Rectal smooth muscle tissue (tissue), 1 donor: ENCODE measurements at regions not wholly inside any gene's neighbourhood (a gene's known extent, or its start where the extent isn't known, plus 50 kb on each side); places are given as distances from the start of the nearest gene placed in this dataset.

Experiments used
- H3K27ac ChIP-seq: one replicate; pipeline ENCODE4 v1.7.0; 2013; ENCODE audit warnings: low read depth, low read length, inconsistent platforms
- H3K27me3 ChIP-seq: one replicate; pipeline ENCODE4 v1.7.0; 2013; ENCODE audit warnings: low read length; ENCODE audit not compliant: control insufficient read depth, insufficient read depth
- H3K36me3 ChIP-seq: one replicate; pipeline ENCODE4 v1.7.0; 2013; ENCODE audit warnings: low read length; ENCODE audit not compliant: control insufficient read depth, insufficient read depth
- H3K4me1 ChIP-seq: one replicate; pipeline ENCODE4 v1.7.0; 2013; ENCODE audit warnings: low read length; ENCODE audit not compliant: control insufficient read depth, insufficient read depth
- H3K4me3 ChIP-seq: one replicate; pipeline ENCODE4 v1.7.0; 2013; ENCODE audit warnings: low read length
- H3K9ac ChIP-seq: one replicate; pipeline ENCODE4 v1.7.0; 2013; ENCODE audit warnings: low read length

DNA sequence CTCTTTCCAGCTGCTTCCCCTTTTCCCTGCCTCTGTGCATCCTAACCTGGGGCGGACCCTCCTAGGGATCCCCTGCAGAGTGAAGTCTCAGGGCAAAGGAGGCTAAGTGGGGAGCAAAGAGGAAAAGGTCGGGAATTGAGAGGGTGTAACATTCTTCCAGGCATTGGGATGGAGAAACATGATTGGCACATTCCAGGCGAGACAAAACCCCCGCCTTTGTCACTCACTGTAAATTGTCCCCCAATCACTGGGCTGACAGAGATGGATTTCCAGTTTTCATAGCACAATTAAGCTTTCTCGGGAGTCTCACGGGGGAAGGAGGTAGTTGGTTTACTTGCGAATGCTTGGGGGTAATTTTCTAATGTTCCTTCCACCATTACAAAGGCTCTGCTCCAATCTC is 74.9 kb downstream of the MIAT start:
- Histone ChIP-seq H3K4me3 (no peak overlapping the region), H3K9ac (no peak overlapping the region), H3K4me1 (no peaks in the 10 kb centered on the region), H3K27ac (no peak overlapping the region), H3K36me3 (peaks cover 3% of the 10 kb centered on the region), H3K27me3 (no peaks in the 10 kb centered on the region)

DNA sequence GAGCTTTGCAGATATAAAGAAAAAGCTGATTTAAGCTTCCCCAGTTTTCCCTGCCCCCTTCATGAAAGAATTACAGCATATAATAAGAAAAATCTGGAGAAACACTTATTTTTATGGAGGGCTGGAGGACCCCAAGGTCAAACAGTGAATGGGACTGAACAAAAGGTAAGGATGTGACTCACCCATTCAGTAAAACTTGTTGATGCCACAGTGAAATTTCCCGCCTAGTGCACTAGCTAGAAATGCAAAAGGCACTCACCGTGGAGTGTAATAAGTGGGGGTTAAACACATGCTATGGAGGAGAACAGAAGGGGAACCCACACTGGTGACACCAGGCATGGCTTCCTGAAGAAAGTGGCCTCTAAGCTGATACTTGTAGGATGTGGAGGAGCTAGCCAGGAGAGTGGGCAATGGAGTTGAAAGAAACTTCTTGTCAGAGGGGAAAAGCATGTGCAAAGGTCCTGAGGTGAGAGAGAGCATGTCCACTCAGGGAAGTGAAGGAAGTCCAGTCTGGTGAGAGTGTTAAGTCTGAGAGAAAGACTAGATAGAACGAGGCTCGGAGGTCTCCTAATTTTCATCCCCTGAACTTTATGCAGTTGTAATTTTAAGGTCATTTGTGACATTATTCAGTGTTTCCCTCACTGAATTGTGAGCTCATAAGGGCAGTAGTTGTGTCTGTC is 77.1 kb downstream of the MIAT start:
- no peaks in the 10 kb centered on the region for H3K27me3 ChIP-seq
- H3K4me1 ChIP-seq = no peaks in the 10 kb centered on the region
- H3K27ac ChIP-seq = no peak overlapping the region
- no peak overlapping the region for H3K9ac ChIP-seq
- no peak overlapping the region for H3K4me3 ChIP-seq
- no peaks in the 10 kb centered on the region for H3K36me3 ChIP-seq

DNA sequence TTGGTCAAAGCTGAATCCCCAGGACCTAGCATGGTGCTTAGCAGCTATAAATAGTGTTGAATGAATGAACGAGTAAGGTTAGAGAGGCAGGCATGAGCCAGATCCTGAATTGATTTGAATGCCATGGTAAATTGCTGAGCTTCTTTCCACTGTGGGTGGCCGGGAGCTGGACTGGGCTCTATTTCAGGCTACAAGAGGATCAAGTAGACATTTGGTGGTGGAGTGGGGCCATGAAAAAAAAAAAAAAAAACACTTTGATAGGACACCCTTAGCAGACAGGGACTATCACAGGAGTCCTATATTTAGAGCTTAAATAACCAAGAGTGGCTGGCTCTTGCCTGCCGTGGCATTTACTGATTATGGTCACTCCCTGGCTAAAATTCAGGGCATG is 77.6 kb downstream of the MIAT start:
- no peak overlapping the region for H3K27ac ChIP-seq
- H3K9ac ChIP-seq = no peak overlapping the region
- H3K4me1 ChIP-seq = no peaks in the 10 kb centered on the region
- H3K36me3 ChIP-seq = no peaks in the 10 kb centered on the region
- H3K27me3 ChIP-seq = no peaks in the 10 kb centered on the region
- H3K4me3 ChIP-seq = no peak overlapping the region

DNA sequence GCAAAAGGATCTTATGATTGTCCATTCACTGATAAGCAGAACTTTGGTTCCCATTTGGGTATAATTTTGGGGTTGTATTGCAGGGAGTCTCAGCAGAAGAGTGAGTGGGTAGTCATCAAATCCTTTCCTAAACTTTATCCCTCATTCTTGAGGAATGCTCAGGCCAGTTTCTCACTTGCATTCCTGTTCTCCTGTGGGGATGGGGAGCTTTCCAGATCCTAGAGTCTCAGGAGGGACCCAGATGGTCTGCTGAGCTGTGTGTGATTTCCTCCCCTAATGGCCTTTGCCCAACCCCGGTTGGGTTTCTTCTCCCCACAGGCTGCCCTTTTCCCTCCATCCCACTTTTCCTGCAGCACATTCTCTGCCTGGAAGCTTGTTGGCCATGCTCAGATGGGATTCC is 79.9 kb downstream of the MIAT start:
- no peak overlapping the region for H3K27ac ChIP-seq
- no peaks in the 10 kb centered on the region for H3K36me3 ChIP-seq
- no peak overlapping the region for H3K9ac ChIP-seq
- no peaks in the 10 kb centered on the region for H3K4me1 ChIP-seq
- no peaks in the 10 kb centered on the region for H3K27me3 ChIP-seq
- H3K4me3 ChIP-seq = no peak overlapping the region

DNA sequence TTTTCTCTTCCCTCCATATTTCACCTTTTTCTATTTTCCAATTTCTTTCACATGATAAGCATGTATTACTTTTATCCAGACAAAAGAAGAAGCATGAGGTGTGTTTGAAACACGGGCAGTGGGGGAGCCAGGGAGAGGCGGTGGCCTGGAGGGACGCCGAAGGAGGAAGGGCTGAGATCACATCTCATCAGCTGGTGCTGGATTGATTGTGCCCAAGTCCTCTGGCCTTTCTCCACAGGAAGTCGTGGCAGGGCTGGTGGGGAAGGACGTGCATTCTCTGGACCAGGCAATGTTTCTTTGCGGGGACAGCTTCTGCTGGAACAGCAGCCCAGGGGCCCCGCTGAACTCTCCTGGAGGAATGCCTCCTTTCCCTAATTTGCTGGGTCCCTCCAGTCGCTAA is 82.9 kb downstream of the MIAT start:
- Histone ChIP-seq H3K27me3 (no peaks in the 10 kb centered on the region), H3K4me1 (no peaks in the 10 kb centered on the region), H3K9ac (no peak overlapping the region), H3K36me3 (no peaks in the 10 kb centered on the region), H3K4me3 (no peak overlapping the region), H3K27ac (no peak overlapping the region)

DNA sequence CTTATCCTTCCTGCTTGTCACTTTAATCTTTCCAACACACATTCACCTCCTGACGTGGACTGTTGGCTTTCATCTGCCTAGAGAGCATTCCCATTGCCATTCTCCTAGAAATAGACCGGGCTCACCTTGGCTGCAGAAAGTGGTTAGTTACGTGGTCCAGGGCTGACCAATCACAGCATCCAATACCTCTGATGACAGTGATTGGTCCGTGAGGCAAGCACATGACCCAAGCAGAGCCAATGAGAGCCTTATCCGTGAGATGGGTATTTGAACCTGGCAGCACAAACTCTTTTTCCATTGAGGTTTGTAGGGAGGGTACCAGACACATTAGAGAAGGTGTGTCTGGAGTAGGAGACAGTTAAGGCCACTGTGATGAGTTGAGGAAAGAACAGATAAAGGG is 85.8 kb downstream of the MIAT start:
- no peaks in the 10 kb centered on the region for H3K27me3 ChIP-seq
- H3K9ac ChIP-seq = no peak overlapping the region
- no peak overlapping the region for H3K4me3 ChIP-seq
- H3K4me1 ChIP-seq = no peaks in the 10 kb centered on the region
- no peak overlapping the region for H3K27ac ChIP-seq
- H3K36me3 ChIP-seq = no peaks in the 10 kb centered on the region

DNA sequence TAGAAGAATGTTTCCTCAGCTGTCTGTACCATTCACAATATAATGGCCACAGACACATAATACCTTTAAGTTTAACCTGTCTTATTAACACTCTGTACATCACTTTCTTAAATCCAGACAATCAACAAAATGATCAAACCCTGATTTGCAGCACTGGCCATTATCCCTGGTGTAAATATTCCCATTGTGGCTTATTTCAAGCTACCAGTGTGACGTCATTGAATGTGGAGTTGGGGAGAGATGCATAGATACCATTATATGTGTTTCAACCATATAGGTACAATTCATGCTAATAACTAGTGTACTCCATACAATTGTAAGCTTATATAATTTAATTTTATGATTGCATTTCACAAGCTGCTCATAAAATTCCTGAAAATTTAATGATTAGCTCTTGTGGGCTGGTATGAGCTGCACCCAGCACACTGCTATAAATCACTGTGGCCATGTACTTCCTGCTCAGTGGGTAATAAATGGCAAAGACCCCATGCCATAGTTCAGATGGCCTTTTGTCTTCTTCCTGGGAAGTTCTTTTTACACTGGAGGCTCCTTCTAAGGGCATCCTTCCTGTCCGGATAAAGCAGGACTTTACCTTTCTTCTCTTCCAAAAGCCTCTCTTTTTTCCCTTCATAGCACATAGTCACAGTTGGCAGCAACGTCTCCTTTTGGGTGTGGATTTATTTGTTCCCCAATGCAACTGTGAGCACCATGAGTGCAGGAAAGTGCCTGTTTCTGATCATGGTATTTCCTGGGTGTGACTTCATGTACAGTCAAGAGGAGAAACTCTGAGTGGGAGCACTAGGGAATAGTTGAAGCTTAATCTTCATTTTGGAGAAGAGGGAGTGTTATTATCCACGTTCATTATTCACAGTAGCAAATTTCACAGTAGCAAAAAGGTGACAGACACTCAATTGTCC is 87.8 kb downstream of the MIAT start:
- Histone ChIP-seq H3K4me3 (no peak overlapping the region), H3K27ac (no peak overlapping the region), H3K9ac (no peak overlapping the region), H3K36me3 (no peaks in the 10 kb centered on the region), H3K27me3 (no peaks in the 10 kb centered on the region), H3K4me1 (no peaks in the 10 kb centered on the region)

DNA sequence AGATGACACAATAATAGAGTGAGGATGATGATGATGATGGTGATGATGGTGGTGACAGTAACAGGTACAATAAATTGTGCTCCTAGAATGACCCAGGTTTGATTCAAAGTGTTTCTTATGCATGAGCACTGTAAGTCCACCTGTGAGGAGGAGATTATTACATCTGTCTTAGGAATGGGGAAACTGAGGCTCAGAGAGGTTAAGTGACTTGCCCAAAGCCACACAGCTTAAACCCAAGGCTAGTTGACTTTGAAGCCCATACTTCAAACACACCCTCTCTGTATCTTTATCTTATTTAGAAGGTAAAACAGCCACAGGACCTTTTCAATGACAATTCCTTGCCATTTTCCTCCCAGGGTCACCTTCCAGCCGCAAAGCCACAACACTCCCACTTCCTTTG is 88.9 kb downstream of the MIAT start:
- no peak overlapping the region for H3K27ac ChIP-seq
- H3K4me1 ChIP-seq = no peaks in the 10 kb centered on the region
- H3K4me3 ChIP-seq = no peak overlapping the region
- H3K9ac ChIP-seq = no peak overlapping the region
- H3K27me3 ChIP-seq = no peaks in the 10 kb centered on the region
- H3K36me3 ChIP-seq = no peaks in the 10 kb centered on the region

DNA sequence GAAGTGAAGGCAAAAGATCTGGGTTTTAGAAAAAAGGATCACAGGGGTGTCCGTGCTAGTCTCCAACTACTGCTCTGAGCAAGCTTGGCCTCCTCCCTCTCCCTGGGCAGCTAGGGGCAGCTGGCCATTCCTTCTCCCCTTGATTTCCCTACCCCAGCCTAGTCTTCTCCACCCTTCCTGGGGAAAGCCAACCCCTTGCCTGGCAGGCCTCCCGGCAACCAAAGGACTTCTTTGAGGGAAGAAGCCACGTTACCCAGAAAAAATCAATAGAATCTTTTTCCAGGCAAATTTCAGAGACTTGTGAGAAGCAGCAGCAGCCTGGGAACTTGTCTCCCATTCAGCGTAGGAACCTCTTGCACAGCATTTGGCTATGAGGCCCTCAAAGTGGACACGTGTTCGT is 91.5 kb downstream of the MIAT start:
- no peak overlapping the region for H3K27ac ChIP-seq
- no peaks in the 10 kb centered on the region for H3K36me3 ChIP-seq
- no peaks in the 10 kb centered on the region for H3K27me3 ChIP-seq
- no peak overlapping the region for H3K4me3 ChIP-seq
- no peak overlapping the region for H3K9ac ChIP-seq
- H3K4me1 ChIP-seq = no peaks in the 10 kb centered on the region

DNA sequence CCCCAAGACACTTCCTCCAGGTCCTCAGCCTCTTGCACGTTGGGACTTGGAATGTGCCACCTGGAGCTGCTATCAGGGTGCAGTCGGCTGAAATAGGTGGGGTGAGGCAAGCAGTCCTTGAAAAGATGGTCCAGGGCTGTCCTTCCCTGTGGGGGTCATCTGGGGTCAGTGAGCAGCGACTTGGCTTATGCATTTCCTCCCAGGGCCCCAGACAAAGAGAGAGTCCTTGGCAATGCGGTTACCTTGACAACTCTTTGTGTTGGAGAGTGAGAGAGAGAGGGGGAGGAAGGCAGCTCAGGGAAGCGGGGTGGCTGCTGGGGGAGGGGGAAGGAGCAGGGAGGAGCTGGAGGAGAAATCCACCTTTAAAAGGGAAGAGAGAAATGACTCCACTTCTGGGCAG is 93.8 kb downstream of the MIAT start:
- Histone ChIP-seq H3K4me1 (no peaks in the 10 kb centered on the region), H3K27me3 (no peaks in the 10 kb centered on the region), H3K9ac (no peak overlapping the region), H3K4me3 (no peak overlapping the region), H3K36me3 (no peaks in the 10 kb centered on the region), H3K27ac (no peak overlapping the region)

DNA sequence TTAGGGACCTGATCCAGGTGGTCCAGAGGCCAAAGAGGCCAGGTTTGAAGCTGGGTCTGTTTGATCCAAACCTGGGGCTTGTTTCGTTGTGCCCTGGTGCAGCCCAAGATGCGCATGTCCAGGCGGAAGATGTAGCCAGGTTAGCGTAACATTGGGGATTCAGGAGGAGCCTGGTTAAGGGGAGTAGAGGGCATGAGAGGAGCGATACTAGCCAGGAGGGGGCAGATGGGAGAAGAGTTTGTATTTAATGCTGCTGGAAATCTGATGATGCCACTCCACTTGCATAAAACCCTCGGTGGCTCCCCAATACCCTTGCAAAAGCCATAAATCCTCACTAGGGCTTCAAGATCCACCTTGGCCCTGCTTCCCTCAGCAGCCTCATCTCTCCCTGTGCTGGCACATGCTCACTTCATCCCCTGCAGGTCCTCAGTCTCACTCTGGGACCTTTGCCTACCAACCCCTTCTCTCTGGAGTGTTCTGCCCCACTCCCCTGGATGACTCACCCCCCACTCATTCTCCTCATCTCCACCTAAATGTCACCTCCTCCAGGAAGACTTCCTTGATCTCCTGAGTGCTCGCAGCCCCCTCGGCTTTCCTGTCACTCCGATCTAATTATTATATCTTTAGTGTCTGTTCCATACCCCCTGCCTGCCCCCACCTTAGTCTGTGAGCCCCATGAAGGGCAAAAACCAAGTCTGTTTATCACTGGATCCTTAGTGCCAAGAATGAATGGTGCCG is 95.9 kb downstream of the MIAT start:
- Histone ChIP-seq H3K27ac (no peak overlapping the region), H3K36me3 (no peaks in the 10 kb centered on the region), H3K9ac (no peak overlapping the region), H3K27me3 (no peaks in the 10 kb centered on the region), H3K4me1 (no peaks in the 10 kb centered on the region), H3K4me3 (no peak overlapping the region)

DNA sequence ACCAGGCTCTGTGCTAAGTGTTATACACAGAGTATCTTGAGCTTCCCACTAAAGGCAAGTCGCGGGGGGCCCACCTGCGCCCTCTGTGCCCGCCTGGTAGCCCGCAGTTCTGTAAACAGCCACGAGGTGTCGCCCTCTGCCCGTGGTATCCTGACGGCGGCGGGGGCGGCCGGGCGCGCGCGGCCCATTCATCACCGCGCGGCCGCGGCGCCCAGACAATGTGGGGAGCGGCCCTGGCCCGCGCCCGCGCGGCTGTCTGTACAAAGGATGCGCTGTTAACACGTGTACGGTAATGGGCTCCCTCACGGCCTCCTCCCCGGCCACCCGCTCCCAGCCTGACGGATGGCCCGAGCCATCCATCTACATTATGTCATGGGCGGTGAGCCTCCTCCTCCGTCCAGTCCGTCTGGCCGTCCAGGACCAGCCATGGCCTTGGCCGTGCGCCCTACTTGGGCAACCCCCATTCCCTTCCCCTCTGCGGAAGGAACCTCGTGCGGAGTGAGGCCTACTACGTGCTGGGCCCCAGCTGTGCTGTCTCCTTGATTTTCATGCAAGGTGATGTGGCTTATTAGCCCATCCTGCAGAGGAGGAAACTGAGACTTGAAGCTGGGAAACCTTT is 99.4 kb downstream of the MIAT start:
- no peak overlapping the region for H3K27ac ChIP-seq
- H3K9ac ChIP-seq = no peak overlapping the region
- no peaks in the 10 kb centered on the region for H3K36me3 ChIP-seq
- H3K4me1 ChIP-seq = no peaks in the 10 kb centered on the region
- H3K27me3 ChIP-seq = no peaks in the 10 kb centered on the region
- no peak overlapping the region for H3K4me3 ChIP-seq
